GM19463 (cell line): ENCODE measurements at regions not wholly inside any gene's neighbourhood (a gene's known extent, or its start where the extent isn't known, plus 50 kb on each side); places are given as distances from the start of the nearest gene placed in this dataset.
"Not testable (repeated sequence)": the region's sequence is repeated elsewhere in the genome, so short reads cannot be mapped to it uniquely, and the experiment has no call there.

Source experiments
- ATAC-seq: cut with Tn5 transposase; IDR thresholded peaks from one replicate; pipeline ENCODE4 v1.9.1; 2021; ENCODE audit warnings: mild to moderate bottlenecking, moderate library complexity; ENCODE audit not compliant: unreplicated experiment

DNA sequence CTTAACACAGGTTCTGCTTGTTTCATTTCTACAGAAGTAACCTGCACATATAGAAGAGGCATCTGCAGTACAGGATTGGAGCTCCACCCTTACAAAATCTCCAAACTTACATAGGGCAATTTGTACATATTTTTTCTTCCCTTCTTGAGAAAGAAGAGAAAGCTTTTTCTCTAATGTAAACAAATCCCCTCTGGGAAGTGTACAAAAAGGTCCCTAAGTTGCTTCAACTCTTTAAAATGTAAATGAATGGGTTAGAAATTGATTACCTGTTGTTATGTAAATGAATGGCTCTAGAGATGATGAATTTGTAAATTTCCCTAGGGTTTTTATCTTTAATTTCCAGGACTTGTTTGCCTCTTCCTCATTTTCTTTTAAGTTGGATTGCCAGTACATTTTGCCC is 1183.7 kb downstream of the MRPL39 start:
- ATAC-seq: no peak

DNA sequence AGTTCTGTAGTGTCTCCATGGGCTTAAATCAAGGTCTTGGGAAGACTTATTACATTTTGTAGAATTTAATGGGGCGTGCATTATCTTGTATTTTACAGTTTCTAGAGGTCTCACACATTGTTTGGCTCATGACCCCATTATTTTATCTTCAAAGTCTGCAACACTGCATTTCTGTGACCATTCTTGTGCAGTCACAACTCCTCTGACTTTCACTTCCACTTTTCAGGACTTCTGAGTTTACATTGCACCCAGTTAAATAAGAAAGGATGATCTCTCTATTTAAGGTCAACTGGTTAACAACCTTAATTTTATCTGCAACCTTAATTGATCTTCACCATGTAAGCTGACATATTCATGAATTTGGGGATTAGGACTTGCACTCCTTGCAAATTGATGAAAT is 1186.6 kb downstream of the MRPL39 start:
- ATAC-seq: peak; percentile 78

DNA sequence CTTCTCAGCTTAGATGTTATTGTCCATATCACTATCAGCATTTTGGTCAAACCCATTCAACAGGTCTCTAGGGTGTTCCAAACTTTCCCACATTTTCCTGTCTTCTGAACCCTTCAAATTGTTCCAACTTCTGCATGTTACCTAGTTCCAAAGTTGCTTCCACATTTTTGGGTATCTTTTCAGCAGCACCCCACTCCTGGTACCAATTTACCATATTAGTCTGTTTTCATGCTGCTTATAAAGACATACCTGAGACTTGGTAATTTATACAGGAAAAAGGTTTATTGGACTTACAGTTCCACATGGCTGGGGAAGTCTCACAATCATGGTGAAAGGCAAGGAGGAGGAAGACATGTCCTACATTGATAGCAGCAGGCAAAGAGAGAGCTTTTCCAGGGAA is 1187.6 kb downstream of the MRPL39 start:
- not testable (repeated sequence) for ATAC-seq

DNA sequence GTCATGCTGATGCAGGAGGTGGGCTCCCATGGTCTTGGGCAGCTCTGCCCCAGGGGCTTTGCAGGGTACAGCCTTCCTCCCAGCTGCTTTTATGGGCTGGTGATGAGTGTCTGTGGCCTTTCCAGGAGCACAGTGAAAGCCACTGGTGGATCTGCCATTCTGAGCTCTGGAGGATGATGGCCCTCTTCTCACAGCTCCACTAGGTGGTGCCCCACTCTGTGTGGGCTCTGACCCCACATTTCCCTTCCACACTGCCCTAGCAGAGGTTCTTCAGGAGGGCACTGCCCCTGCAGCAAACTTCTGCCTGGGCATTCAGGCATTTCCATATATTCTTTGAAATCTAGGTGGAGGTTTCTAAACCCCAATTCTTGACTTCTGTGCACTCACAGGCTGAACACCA is 1188.6 kb downstream of the MRPL39 start:
- no peak for ATAC-seq

DNA sequence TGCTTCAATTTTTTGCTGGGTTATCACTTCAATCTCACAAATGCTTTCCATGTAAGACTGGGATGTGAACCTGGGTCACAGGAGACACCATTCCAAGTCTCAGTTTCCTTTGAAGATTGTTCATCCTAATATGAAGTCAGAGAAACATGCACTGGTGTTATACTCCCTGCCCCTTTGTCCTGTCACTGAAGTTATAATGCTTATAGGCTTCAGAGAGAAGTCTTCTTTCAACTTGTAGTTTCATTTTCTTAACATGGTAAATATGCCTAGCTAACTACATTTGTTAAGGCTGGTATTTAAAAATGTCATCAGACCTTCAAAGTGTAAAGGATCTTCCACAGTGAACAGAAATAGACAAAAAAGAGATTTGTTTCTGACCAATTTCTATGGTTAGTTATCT is 1195.9 kb downstream of the MRPL39 start:
- no peak for ATAC-seq

DNA sequence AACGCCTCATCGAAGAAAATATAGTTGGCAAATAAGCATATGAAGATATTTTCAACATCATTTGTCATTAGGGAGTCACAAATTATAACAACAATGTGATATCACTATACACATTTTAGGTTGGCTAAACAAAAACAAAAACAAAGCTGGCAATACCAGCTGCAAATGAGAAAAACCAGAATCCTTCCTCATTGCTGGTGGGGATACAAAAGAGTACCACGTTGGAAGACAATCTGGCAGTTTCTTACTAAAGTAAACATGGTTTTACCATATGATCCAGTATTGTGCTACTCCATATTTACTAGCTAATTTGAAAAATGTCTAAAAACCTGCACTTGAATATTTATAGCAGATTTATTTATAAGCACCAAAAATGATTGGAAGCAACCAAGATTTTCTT is 1204.1 kb downstream of the MRPL39 start:
- ATAC-seq: no peak

DNA sequence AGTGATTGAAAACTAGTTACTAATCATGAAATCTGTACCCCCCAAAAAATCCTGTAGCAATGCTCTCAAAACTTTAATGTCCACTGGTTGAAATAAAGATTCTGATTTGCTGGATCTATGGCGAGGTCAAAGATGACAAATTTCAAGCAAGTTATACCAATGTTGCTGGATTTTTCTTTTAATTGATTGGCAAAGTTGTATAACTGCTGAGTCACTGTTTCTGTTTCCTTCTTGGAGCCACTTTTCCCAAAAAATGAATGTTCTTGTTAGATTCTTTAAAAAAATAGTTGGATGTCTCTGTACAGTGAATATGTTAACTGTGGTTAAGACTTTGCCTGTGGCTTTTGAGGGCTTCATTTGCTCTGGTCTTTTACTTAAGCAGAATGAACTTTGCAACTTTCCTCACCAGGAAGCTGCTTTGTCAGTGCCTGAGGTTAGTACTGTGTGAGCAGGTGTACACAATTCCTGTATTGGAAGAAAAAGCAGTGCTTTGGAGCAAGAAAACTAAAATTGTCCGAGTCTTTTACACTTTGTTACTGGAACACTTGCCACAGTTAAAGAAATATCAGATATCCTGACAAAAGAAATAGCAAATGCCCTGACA is 1211.9 kb downstream of the MRPL39 start:
- ATAC-seq: no peak

DNA sequence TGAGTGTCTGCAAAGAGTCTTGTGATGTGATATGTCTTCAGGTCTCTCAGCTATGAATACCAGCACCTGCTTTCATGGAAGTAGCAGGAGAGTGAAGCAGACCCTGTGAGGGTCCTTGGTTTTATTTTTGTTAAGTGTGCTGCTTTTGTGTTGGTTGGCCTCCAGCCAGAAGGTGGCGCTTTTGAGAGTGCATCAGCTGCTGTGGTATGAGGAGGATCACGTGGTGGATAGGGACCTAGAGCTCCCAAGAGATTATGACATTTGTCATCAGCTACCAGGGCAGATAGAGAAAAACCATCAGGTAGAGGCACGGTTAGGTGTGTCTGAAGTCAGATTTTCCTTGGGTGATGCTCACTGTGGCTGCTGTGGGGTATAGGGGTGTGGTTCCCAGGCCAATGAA is 1232.1 kb downstream of the MRPL39 start:
- ATAC-seq: peak; percentile 66

DNA sequence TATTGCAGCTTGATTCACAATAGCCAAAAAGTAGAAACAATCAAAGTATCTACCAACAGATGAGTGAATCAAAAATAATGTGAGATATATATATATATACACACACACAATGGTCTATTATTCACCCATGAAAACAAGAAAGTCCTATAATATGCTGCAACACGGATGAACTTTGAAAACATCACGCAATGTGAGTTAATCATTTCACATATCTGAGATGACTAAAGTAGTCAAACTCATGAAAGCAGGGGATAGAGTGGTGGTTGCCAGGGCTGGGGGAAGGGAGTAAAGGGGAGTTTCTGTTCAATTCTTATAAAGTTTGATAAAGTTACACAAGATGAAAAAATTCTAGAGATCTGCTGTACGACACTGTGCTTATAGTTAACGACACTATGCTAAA is 1234.8 kb downstream of the MRPL39 start:
- no peak for ATAC-seq

DNA sequence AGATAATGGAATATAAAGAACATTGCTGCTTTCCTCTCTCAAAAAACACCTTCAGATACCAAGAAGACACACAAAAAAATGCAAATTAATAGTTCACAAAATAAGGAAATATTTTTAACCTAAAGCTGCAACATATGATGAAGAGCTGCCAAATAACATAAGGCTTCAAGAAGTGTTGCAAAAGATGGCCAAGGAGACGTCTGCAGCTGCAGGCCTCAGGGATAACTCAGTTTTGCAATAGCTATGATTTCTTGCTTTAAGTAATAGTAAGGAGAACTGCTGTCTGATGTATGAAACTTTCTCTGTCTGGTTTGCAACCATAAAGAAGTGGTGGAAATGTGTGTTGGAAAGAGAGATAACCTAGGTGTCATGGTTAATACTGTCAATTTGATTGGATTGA is 1237.5 kb downstream of the MRPL39 start:
- ATAC-seq: no peak

DNA sequence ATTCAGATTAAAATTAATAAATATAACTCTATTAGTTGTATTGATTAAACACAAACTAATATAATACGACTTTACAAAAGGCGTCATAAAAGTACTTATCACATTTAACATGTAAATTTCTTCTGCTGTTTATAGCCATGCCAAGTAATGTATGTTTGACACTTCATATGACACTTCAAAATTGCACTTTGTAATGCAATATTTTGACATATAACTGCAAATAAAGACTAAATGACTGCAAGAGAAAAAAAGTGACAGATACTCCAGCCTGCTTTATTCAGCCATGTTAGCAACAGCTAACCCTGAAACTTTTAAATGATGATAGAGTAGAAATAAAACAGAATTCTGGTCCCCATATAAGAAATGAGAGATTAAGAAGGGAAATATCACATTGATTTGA is 1238.0 kb downstream of the MRPL39 start:
- ATAC-seq: no peak

DNA sequence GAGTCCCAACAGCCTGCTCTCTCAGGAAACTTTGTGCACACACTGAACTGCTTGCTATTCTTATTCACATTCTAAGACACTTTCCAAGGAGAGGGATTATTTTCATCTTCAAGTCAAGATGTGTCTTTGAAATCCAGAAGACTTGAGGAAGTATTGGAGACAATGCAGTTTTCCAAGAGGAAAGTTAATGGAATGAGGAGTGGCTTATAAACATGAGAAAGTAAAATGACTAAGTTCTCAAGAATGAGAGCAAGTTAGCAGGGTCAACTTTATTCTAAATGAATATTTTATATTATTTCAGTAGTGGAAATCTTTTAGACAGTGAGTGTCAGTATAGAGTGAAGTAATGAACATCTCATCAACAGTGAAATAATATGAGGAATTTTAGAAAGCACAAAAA is 1239.3 kb downstream of the MRPL39 start:
- no peak for ATAC-seq

DNA sequence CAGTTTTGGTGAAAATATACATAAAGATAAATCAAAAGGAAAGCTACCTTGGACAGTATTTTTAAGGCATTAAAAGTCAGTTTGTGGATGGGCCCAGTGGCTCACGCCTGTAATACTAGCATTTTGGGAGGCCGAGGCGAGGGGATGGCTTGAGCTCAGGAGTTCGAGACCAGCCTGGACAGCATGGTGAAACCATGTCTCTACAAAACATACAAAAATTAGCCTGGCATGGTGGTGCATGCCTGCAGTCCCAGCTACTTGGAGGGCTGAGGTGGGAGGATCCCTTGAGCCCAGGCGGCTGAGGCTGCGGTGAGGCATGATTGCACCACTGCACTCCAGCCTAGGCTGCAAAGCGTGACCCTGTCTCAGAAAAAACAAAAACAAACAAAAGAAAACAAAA is 1253.8 kb downstream of the MRPL39 start:
- no peak for ATAC-seq

DNA sequence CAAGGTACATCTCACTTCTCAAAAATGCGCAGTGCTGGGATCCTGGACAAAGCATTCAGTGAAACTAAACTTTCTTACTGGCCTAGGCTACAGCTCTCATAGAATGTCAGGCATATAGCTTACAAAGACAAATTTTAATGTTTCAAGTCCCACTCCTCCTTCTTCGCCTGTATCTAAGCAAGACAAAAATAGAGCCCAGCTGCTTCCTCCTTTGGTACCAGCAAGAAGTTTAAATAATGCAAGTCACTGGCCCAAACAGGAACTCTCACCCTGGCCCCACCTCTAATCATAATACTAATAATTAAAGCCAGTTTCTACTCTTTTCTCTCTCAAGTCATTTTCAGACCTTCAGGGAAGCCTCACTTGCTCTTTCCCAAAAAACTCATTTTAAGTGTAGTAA is 1267.9 kb downstream of the MRPL39 start:
- no peak for ATAC-seq

DNA sequence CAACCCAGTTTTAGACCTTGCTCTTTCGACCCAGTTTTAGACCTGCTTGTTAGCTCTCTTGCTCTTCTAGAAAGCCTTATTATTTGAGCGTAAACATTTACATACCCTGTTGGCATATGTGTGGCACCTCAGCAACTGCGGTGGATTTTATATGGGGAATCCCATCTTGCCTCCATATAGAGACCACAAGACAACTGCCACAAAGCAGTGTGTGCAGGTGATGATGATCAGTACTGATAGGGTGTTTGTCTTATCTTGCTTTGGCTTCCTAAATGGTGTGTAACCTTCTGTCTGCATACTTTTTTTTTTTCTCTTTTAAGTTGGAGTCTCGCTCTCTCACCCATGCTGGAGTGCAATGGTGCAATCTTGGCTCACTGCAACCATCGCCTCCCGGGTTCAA is 1270.8 kb downstream of the MRPL39 start:
- ATAC-seq: no peak

DNA sequence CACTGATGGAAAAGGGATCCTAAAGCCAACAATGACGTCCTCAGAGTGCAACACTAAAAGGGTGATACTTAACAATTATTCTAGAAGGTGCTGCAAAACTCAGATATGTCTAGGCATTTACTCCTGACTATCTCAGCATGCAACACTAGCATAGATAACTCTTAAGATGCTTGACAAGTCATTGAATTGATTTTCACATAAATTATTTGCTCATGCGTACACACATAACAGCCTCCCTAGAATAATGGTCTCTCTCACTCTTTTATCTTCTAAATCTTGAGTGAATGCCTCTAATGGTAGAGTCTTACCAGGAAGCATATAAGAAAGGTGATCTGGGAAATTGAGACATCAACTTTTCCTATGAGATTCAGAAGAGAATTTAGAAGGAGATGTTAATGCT is 1283.7 kb downstream of the MRPL39 start:
- no peak for ATAC-seq

DNA sequence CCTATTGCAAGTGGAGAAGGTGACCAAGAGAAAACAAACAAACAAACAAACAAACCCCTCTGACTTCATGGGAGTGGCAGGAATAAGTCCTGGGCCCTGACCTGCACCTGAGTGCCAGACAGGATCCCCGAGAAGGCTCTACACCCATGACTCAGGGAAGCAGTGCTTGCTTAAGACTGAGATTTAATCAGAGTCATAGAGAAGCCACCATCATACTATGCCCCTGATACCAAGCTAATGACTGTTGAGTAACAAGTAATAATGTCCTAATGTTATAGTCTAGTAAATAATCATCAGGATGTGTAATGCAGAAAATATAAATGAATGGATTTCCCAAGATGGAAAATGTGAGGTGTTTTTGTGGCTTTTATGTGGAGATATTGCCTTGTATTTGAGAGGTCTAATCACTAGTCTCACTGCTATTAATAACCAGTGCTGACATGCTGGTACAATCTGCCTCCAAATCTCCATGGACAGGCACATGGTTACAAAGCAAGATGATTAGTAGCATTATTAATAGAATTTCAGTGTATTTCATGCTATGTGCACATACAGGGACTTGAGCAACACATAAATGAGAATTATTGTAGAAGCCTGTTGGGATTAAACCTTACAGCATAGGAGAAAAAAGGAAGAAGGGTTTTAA is 1290.9 kb downstream of the MRPL39 start:
- ATAC-seq: no peak

DNA sequence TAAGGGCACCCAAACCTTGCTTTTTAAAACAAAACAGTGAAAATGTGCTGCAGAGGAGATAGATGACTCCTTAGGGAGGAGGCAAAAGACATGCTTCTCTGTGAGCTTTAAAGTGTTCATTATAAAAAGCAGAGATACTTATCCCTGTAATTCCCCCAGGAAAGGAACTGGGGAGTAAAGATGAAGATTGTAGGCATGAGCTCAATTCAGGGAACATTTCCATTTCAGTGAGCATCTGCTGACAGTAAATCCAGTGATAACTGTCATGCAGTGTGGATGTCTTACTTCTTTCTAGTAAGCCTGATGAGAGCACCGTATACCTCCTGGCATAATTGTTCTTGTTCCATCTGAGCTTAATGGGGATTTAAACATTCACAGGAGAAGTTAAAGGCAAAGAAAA is 1296.5 kb downstream of the MRPL39 start:
- no peak for ATAC-seq

DNA sequence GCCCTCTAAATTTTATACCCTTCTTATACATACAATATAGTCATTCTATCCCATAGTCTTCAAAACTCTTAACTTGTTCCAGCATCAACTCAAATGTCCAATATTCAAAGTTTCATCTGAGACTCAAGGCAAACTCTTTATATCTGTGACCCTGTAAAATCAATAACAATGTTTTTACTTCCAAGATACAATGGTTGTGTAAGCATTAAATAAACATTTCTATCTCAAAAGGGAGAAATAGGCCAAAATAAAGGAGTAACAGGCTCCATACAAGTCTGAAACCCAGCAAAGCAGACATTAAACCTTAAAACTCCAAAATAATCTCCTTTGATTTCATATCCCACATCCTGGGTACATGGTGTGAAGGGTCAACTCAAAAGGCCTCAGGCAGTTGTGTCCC is 1299.1 kb downstream of the MRPL39 start:
- no peak for ATAC-seq

DNA sequence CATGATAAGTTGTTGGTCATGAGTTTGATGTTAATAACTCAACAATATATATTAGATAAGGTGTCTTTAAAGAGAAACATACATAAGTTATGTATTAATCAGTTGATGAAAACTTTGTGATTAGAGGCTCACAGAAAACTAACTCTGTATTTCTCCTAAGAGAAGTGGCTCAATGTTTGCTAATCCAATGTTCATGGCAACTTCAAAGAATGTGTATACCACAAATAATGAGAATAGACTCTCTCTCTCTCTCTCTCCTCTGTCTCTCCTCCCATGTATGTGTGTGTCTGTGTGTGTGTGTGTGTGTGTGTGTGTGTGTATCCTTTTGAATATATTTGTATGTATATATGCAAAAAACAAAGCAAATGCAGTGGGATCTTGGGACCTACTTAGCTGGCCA is 1304.9 kb downstream of the MRPL39 start:
- ATAC-seq: no peak

DNA sequence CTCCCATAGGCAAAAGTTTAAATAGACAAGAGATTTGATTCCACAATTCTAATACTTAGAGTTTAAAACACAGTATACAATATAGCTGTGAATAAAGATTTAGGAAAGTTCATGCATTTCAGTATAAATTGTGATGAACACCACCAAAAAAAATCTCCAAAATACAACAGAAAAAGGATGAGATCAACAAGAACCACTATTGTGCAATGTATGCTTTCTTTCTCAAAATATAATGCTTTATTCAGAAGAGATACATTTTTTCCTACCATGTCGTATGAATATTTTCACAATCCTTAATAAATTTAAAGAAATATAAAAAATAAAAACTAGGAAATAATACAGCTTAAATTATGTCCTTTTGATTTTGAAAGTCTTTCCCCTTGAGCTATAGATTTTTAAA is 1309.2 kb downstream of the MRPL39 start:
- ATAC-seq: no peak

DNA sequence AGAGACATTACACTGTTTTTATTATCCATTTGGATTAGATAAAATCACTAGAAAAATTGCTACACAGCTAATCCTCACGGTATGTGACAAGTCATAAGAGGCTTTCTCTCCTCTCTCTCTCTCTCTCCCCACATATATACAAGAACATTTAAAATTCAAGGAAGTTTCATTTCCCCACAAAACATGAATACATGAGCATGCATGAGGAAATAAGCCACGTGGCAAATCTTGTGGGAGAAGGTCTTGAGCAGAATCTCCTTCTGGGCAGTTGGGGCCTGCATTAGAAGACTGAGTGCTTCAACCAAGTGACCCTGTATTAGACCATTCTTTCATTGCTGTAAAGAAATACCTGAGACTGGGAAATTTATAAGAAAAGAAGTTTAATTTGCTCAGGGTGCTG is 1313.1 kb downstream of the MRPL39 start:
- ATAC-seq: no peak

DNA sequence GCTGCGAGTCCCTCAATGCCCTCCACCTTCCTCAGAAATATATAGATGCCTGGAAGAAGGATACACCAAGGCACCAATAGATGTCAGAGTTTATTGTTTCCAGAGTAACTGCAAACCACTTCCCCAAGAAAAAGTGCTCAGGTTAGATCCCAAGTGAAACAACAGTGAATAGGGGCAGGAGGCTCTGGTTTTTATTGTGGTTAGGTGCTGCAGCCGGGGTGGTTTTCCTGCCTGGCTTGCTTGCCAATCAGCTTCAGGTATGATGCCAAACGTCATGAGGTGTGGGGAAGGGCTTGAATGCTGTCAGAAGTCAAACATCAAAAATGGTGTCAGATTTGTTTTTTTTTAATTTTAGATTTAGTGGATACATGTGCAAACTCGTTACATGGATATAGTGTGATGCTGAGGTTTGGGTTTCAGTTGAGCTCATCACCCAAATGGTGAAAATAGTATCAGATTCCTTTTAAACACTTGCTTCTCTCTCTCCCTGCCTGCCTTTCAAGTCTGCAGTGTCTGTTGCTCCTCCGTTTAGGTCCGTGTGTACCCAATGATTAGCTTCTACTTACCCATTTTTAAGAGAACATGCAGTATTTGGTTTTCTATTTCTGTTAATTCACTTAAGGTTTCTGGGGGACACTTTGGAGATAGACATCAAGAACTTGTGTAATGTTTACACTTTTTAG is 1317.0 kb downstream of the MRPL39 start:
- ATAC-seq: no peak
